HEK293 (cell line): ENCODE measurements at regions not wholly inside any gene's neighbourhood (a gene's known extent, or its start where the extent isn't known, plus 50 kb on each side); places are given as distances from the start of the nearest gene placed in this dataset.

Experiments used
- CTCF ChIA-PET: fragments of 350-600 bp; formaldehyde crosslinking; extraction: SDS; loops from one replicate; lab custom pipeline; 2021; ENCODE audit warnings: antibody characterized with exemption; lab: Yijun Ruan, JAX
- POLR2A ChIA-PET: fragments of 300-600 bp; formaldehyde crosslinking; extraction: SDS; loops from one replicate; lab custom pipeline; 2020; ENCODE audit warnings: antibody characterized with exemption, inconsistent platforms; lab: Yijun Ruan, JAX
- H3K27ac ChIP-seq: fragments of 200-500 bp; sonication (Bioruptor generic); 2 replicates; pipeline ENCODE4 v1.5.1; 2014; ENCODE audit warnings: low read depth, low read length, control low read depth, inconsistent platforms; ENCODE audit errors: extremely low read depth
- H3K36me3 ChIP-seq, 2 experiments: fragments of 200-500 bp in 1 of 2; sonication (Bioruptor generic) in 1 of 2; 1 replicate in 1 of 2; 2 replicates in 1 of 2; pipeline ENCODE4 v1.5.1; 2014 to 2017; ENCODE audit warnings: inconsistent platforms in 2 of 2, low read length in 2 of 2; ENCODE audit not compliant: control insufficient read depth in 2 of 2, insufficient read depth in 1 of 2
- H3K4me1 ChIP-seq: fragments of 200-500 bp; sonication (Bioruptor generic); 2 replicates; pipeline ENCODE4 v1.5.1; 2014; ENCODE audit warnings: mild to moderate bottlenecking, low read length, inconsistent platforms; ENCODE audit not compliant: control insufficient read depth, insufficient read depth
- H3K4me3 ChIP-seq: 2 replicates; pipeline ENCODE4 v1.5.1; 2011; ENCODE audit warnings: low read depth, mild to moderate bottlenecking, control low read depth, low read length, moderate library complexity
- H3K9me3 ChIP-seq: fragments of 200-500 bp; sonication (Bioruptor generic); 2 replicates; pipeline ENCODE4 v1.5.1; 2014; ENCODE audit warnings: low read depth, low read length, inconsistent platforms; ENCODE audit not compliant: control insufficient read depth, insufficient read depth
- BCL11A ChIP-seq: fragments of 450-650 bp; formaldehyde crosslinking; IDR thresholded peaks from 2 replicates; pipeline ENCODE4 v1.5.1; 2016; ENCODE audit warnings: low read depth, missing biosample characterization, missing genetic modification characterization
- IKZF3 ChIP-seq: fragments of 450-650 bp; IDR thresholded peaks from 2 replicates; pipeline ENCODE4 v1.5.0; 2018; ENCODE audit warnings: missing biosample characterization, mild to moderate bottlenecking, missing genetic modification characterization, moderate library complexity
- KLF8 ChIP-seq: fragments of 450-650 bp; formaldehyde crosslinking; IDR thresholded peaks from 2 replicates; pipeline ENCODE4 v1.5.1; 2016; ENCODE audit warnings: missing biosample characterization, missing genetic modification characterization
- OVOL3 ChIP-seq: fragments of 450-650 bp; formaldehyde crosslinking; IDR thresholded peaks from 2 replicates; pipeline ENCODE4 v1.5.1; 2016; ENCODE audit warnings: missing biosample characterization, missing genetic modification characterization
- PRDM4 ChIP-seq: fragments of 450-650 bp; formaldehyde crosslinking; IDR thresholded peaks from 2 replicates; pipeline ENCODE4 v1.5.1; 2017; ENCODE audit warnings: missing biosample characterization, missing genetic modification characterization
- ZBTB11 ChIP-seq: fragments of 450-650 bp; formaldehyde crosslinking; conservative IDR thresholded peaks from 2 replicates; pipeline ENCODE4 v1.5.1; 2016; ENCODE audit warnings: low read depth, missing biosample characterization, missing genetic modification characterization
- ZBTB17 ChIP-seq: fragments of 450-650 bp; formaldehyde crosslinking; IDR thresholded peaks from 2 replicates; pipeline ENCODE4 v1.5.1; 2016; ENCODE audit warnings: missing biosample characterization, missing genetic modification characterization
- ZBTB44 ChIP-seq: fragments of 450-650 bp; IDR thresholded peaks from 2 replicates; pipeline ENCODE4 v1.5.1; 2018; ENCODE audit warnings: missing biosample characterization, mild to moderate bottlenecking, missing genetic modification characterization
- ZFP3 ChIP-seq: fragments of 450-650 bp; formaldehyde crosslinking; IDR thresholded peaks from 2 replicates; pipeline ENCODE4 v1.5.1; 2016; ENCODE audit warnings: low read depth, missing biosample characterization, missing genetic modification characterization
- ZNF132 ChIP-seq: fragments of 450-650 bp; formaldehyde crosslinking; IDR thresholded peaks from 2 replicates; pipeline ENCODE4 v1.5.1; 2017; ENCODE audit warnings: missing biosample characterization, missing genetic modification characterization, borderline replicate concordance
- ZNF184 ChIP-seq: fragments of 450-650 bp; IDR thresholded peaks from 2 replicates; pipeline ENCODE4 v1.5.1; 2018; ENCODE audit warnings: missing biosample characterization, mild to moderate bottlenecking, missing genetic modification characterization
- ZNF292 ChIP-seq: fragments of 450-650 bp; formaldehyde crosslinking; IDR thresholded peaks from 2 replicates; pipeline ENCODE4 v1.5.1; 2016; ENCODE audit warnings: low read depth, missing biosample characterization, missing genetic modification characterization, borderline replicate concordance
- ZNF433 ChIP-seq: fragments of 450-650 bp; formaldehyde crosslinking; IDR thresholded peaks from 2 replicates; pipeline ENCODE4 v1.5.1; 2016; ENCODE audit warnings: missing biosample characterization, missing genetic modification characterization, low read depth
- ZNF514 ChIP-seq: fragments of 450-650 bp; formaldehyde crosslinking; IDR thresholded peaks from 2 replicates; pipeline ENCODE4 v1.5.1; 2016; ENCODE audit warnings: missing biosample characterization, missing genetic modification characterization
- ZNF529 ChIP-seq: fragments of 450-650 bp; formaldehyde crosslinking; IDR thresholded peaks from 2 replicates; pipeline ENCODE4 v1.5.1; 2017; ENCODE audit warnings: missing genetic modification characterization, missing biosample characterization; ENCODE audit not compliant: insufficient replicate concordance
- ZNF621 ChIP-seq: fragments of 450-650 bp; formaldehyde crosslinking; IDR thresholded peaks from 2 replicates; pipeline ENCODE4 v1.5.1; 2017; ENCODE audit warnings: missing biosample characterization, missing genetic modification characterization
- ZNF660 ChIP-seq: fragments of 450-650 bp; IDR thresholded peaks from 2 replicates; pipeline ENCODE4 v1.5.1; 2018; ENCODE audit warnings: missing biosample characterization, mild to moderate bottlenecking, missing genetic modification characterization
- ZNF670 ChIP-seq: fragments of 450-650 bp; formaldehyde crosslinking; IDR thresholded peaks from 2 replicates; pipeline ENCODE4 v1.5.1; 2016; ENCODE audit warnings: missing biosample characterization, missing genetic modification characterization, low read depth
- ZNF677 ChIP-seq: fragments of 450-650 bp; IDR thresholded peaks from 2 replicates; pipeline ENCODE4 v1.5.0; 2018; ENCODE audit warnings: missing biosample characterization, mild to moderate bottlenecking, missing genetic modification characterization, moderate library complexity
- ZNF692 ChIP-seq: fragments of 450-650 bp; formaldehyde crosslinking; IDR thresholded peaks from 2 replicates; pipeline ENCODE4 v1.5.1; 2016; ENCODE audit warnings: missing biosample characterization, missing genetic modification characterization
- ZSCAN23 ChIP-seq: fragments of 450-650 bp; formaldehyde crosslinking; IDR thresholded peaks from 2 replicates; pipeline ENCODE4 v1.5.1; 2016; ENCODE audit warnings: missing biosample characterization, missing genetic modification characterization

GRCh38 chr14:86714153-86714552 lies 1184.2 kb downstream of the FLRT2 start:
- Histone ChIP-seq H3K27ac (no peak overlapping the region), H3K36me3 (no peaks in the 10 kb centered on the region), H3K4me3 (no peak overlapping the region), H3K4me1 (no peaks in the 10 kb centered on the region), H3K9me3 (no peaks in the 10 kb centered on the region)
- ChIA-PET POLR2A (no interaction called here), CTCF (no interaction called here)
- TF ChIP-seq PRDM4 (tag by site-specific recombination) (no peak), ZNF184 (tag by site-specific recombination) (no peak)

- TF ChIP-seq ZBTB11 (tag by site-specific recombination) (no peak), ZNF132 (tag by site-specific recombination) (no peak), ZFP3 (tag by site-specific recombination) (no peak), ZNF514 (no peak), ZNF529 (tag by site-specific recombination) (no peak), ZNF660 (tag by site-specific recombination) (no peak), ZNF292 (tag by site-specific recombination) (no peak), ZBTB17 (tag by site-specific recombination) (no peak), OVOL3 (tag by site-specific recombination) (no peak), BCL11A (tag by site-specific recombination) (no peak), ZNF670 (no peak), KLF8 (tag by site-specific recombination) (no peak), ZNF677 (no peak), ZNF621 (tag by site-specific recombination) (no peak), ZNF433 (no peak), ZNF692 (tag by site-specific recombination) (no peak), IKZF3 (no peak), ZSCAN23 (no peak), ZBTB44 (tag by site-specific recombination) (no peak)
- TF ChIP-seq, all 188 proteins: peak for 0
- Histone ChIP-seq H3K4me1 (no peaks in the 10 kb centered on the region), H3K27ac (no peak overlapping the region), H3K36me3 (no peaks in the 10 kb centered on the region), H3K4me3 (no peak overlapping the region), H3K9me3 (no peaks in the 10 kb centered on the region)
- ChIA-PET POLR2A (no interaction called here), CTCF (no interaction called here)
Measured at GRCh38 chr14:86712727-86713126, 1182.8 kb downstream of the FLRT2 start.
